SJSA1 (cell line): ENCODE measurements at regions not wholly inside any gene's neighbourhood (a gene's known extent, or its start where the extent isn't known, plus 50 kb on each side); places are given as distances from the start of the nearest gene placed in this dataset.
"Not testable (repeated sequence)": the region's sequence is repeated elsewhere in the genome, so short reads cannot be mapped to it uniquely, and the experiment has no call there.

ENCODE experiments used
- DNase-seq, 2 experiments: peaks; one replicate each; pipeline ENCODE4 v3.0.0-alpha.2; 2015 to 2020; ENCODE audit warnings: low spot score in 2 of 2, low read depth in 1 of 2
- H3K27ac ChIP-seq: fragments of 250-450 bp; sonication (Bioruptor Pico); 2 replicates; pipeline ENCODE4 v1.5.1; 2020; ENCODE audit warnings: mild to moderate bottlenecking, moderate library complexity
- H3K27me3 ChIP-seq: fragments of 250-450 bp; sonication (Bioruptor Pico); replicated peaks from 2 replicates; pipeline ENCODE4 v1.5.1; 2020; ENCODE audit warnings: mild to moderate bottlenecking, moderate library complexity
- H3K36me3 ChIP-seq: fragments of 250-450 bp; sonication (Bioruptor Pico); 2 replicates; pipeline ENCODE4 v1.5.1; 2020; ENCODE audit warnings: mild to moderate bottlenecking
- H3K4me1 ChIP-seq: fragments of 250-450 bp; sonication (Bioruptor Pico); replicated peaks from 2 replicates; pipeline ENCODE4 v1.6.1; 2021; ENCODE audit warnings: mild to moderate bottlenecking
- H3K4me3 ChIP-seq: fragments of 250-450 bp; sonication (Bioruptor Pico); 2 replicates; pipeline ENCODE4 v1.5.1; 2020; ENCODE audit warnings: mild to moderate bottlenecking
- H3K9me3 ChIP-seq: fragments of 250-450 bp; sonication (Bioruptor Pico); replicated peaks from 2 replicates; pipeline ENCODE4 v1.5.1; 2020; ENCODE audit warnings: mild to moderate bottlenecking

DNA sequence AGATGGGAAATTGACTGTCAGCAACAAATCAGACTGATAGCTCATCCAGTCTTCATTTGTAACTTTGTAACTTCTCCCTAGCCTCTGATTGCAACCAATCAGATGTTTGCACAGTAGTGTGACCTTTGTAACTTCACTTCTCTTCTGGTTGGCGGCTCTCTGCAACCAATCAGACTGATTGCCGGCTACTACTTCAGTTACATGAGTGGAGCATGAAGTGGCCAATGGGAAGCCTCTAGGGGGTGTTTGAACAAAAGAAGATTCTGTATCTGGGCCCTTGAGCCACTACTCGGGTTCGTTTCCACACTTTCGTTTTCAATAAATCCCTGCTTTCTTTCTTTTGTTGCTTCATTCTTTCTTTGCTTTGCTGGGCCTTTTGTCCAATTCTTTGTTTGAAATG is 1285.8 kb downstream of the TECRL start:
- Histone ChIP-seq H3K27ac (no peak overlapping the region), H3K9me3 (0 out of 2 replicates have a peak, but pooled peaks cover 5% of the 10 kb centered on the region), H3K4me1 (no peaks in the 10 kb centered on the region), H3K27me3 (no peaks in the 10 kb centered on the region), H3K36me3 (no peaks in the 10 kb centered on the region), H3K4me3 (no peak overlapping the region)
- no peak for DNase-seq

DNA sequence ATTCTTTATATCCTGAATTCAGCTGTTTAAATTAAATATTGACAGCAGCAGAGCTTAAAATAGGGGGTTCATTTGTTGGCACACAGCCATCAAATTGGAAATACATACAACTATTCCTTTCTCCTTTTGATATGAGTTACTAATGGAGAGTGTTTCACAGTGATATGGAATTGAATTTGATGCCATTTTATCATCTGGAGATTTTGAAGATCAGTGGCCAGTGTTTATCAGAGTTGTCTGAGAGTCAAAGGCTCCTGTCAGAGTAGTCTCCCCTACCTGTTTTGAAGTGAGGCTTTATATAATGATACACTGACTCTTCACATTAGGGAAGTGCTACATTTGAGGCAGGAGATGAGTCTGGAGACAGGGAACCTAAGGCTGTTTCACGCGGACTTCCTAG is 1286.3 kb downstream of the TECRL start:
- no peaks in the 10 kb centered on the region for H3K36me3 ChIP-seq
- no peaks in the 10 kb centered on the region for H3K27me3 ChIP-seq
- no peaks in the 10 kb centered on the region for H3K4me1 ChIP-seq
- H3K27ac ChIP-seq = no peak overlapping the region
- no peak overlapping the region for H3K4me3 ChIP-seq
- DNase-seq = no peak
- H3K9me3 ChIP-seq = 0 out of 2 replicates have a peak, but pooled peaks cover 5% of the 10 kb centered on the region

DNA sequence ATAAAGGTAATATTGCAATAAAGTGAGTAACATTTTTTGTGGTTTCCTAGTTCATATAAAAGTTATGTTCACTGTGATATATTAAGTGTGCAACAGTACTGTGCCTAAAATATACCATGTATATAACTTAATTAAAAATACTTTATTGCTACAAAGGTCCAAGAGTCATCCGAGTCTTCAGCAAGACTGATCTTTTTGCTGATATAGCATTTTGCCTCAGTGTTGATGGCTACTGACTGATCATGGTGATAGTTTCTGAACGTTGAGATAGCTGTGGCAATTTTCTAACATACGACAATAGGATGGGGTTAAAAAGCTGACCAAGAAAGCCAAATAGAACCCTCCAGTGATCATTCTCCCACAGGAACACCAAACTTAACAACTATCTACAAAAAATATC is 1302.7 kb downstream of the TECRL start:
- Histone ChIP-seq H3K4me3 (no peak overlapping the region), H3K27me3 (no peaks in the 10 kb centered on the region), H3K9me3 (no peaks in the 10 kb centered on the region; the same call in 1 of the 2 replicates), H3K36me3 (no peaks in the 10 kb centered on the region), H3K27ac (no peak overlapping the region), H3K4me1 (no peaks in the 10 kb centered on the region)
- no peak for DNase-seq

DNA sequence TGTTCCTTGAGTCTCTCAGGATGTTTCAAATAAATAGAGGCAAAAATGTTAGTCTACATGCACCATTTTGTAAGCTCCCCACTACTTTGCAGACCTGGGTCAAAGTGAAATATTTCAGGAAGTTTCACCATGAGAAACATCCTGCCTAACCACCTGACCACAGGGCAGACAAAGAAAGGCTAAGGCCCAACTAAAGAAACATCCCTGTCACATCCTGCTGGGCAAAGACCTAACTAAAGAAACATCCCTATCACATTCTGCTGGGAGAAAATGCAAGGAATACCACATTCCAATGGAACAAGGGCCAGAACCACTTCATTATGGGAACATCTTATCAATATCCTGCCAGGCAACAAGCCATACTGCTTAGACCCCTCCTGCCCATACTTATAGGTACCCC is 1303.4 kb downstream of the TECRL start:
- no peaks in the 10 kb centered on the region for H3K27me3 ChIP-seq
- no peak overlapping the region for H3K27ac ChIP-seq
- DNase-seq = no peak
- no peaks in the 10 kb centered on the region; the same call in 1 of the 2 replicates for H3K9me3 ChIP-seq
- H3K4me3 ChIP-seq = no peak overlapping the region
- H3K4me1 ChIP-seq = no peaks in the 10 kb centered on the region
- H3K36me3 ChIP-seq = no peaks in the 10 kb centered on the region

DNA sequence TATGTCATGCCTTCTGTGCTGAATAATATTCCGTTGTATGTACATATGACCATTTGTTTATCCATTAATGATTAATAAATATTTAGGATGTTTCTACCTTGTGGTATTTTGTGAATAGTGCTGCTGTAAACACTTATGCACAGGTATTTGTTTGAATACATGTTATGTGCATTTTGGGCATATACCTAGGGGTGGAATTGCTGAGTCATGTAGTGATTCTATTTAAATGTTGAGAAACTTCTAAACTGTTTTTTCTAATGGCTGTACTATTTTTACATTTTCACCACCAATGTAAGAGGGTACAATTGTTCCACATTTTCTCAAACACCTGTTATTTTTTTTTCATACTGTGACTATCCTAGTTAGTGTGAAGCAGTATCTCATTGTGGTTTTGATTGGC is 1318.6 kb downstream of the TECRL start:
- Histone ChIP-seq H3K4me1 (no peaks in the 10 kb centered on the region), H3K9me3 (no peaks in the 10 kb centered on the region; the same call in none of the 2 replicates), H3K27ac (no peak overlapping the region), H3K27me3 (no peaks in the 10 kb centered on the region), H3K36me3 (no peaks in the 10 kb centered on the region), H3K4me3 (no peak overlapping the region)
- DNase-seq = no peak

DNA sequence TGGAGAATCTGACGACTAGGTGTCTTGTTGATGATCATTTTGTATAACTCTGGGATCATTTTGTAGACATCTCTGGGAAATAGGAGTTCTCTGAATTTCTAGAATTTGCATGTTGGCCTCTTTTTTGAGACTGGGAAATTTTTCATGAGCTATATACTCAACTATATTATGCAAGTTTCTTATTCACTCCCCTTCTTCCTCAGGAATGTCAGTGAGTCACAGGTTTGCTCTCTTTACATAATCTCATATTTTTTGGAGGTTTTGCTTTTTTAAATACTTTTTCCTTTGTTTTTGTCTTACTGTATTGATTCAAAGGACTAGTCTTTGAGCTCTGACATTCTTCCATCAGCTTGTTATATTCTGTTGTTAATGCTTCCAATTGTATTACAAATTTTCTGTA is 1324.2 kb downstream of the TECRL start:
- no peak overlapping the region for H3K4me3 ChIP-seq
- H3K27ac ChIP-seq = no peak overlapping the region
- H3K27me3 ChIP-seq = no peaks in the 10 kb centered on the region
- H3K4me1 ChIP-seq = no peaks in the 10 kb centered on the region
- H3K36me3 ChIP-seq = no peaks in the 10 kb centered on the region
- H3K9me3 ChIP-seq = peaks cover 4% of the 10 kb centered on the region
- DNase-seq = no peak

DNA sequence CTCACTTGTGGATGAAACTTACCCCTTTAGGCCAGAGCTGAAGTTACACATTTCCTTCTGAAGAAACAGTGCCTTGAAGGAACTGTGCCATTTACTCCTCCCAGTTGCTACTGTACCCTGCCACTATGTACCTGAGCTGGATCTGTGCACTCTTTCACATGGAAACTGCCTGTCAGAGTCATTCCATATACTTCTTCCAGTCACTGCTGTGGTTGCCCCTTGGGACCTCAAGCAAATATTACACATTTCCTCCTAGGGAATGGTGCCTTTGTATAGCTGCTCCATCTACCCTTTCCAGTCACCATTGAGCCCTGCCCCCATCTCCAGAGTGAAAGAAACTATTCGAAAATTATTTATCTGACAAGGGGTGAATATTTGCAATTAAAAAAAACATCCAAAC is 1328.3 kb downstream of the TECRL start:
- Histone ChIP-seq H3K9me3 (peaks cover 4% of the 10 kb centered on the region), H3K27ac (no peak overlapping the region), H3K27me3 (no peaks in the 10 kb centered on the region), H3K36me3 (no peaks in the 10 kb centered on the region), H3K4me3 (no peak overlapping the region), H3K4me1 (no peaks in the 10 kb centered on the region)
- no peak for DNase-seq

DNA sequence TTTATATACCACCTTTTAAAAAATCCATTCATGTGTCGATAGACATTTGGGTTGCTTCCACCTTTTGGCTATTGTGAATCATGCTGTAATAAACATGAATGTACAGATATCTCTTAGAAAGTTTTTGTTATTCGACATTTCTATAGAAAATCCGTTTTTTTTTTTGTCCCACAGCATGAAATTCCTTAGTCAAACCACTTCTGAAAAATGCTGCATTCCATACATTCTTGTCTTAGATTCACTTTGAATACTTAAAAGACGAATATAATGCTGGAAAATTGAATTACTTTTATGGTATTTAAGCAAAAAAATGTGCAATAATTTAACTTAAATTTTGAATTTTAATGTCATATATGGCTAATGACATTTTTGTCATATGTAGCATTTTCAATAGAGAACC is 1345.5 kb downstream of the TECRL start:
- Histone ChIP-seq H3K36me3 (no peaks in the 10 kb centered on the region), H3K27me3 (no peaks in the 10 kb centered on the region), H3K27ac (no peak overlapping the region), H3K4me3 (no peak overlapping the region), H3K4me1 (no peaks in the 10 kb centered on the region), H3K9me3 (no peaks in the 10 kb centered on the region)
- no peak for DNase-seq

DNA sequence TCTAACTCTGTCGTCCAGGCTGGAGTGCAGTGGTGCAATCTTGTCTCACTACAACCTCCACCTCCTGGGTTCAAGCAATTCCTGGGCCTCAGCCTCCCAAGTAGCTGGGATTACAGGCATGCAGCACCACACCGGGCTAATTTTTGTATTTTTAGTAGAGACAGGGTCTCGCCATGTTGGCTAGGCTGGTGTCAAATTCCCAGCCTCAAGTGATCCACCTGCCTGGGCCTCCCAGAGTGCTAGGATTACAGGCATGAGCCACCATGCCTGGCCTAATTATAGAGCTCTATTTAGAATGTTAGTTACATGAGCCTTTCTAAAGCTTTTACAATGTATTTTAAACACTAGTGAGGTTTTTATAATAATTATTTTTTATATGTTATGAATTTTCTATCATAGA is 1346.4 kb downstream of the TECRL start:
- not testable (repeated sequence) for H3K4me1 ChIP-seq, H3K4me3 ChIP-seq

DNA sequence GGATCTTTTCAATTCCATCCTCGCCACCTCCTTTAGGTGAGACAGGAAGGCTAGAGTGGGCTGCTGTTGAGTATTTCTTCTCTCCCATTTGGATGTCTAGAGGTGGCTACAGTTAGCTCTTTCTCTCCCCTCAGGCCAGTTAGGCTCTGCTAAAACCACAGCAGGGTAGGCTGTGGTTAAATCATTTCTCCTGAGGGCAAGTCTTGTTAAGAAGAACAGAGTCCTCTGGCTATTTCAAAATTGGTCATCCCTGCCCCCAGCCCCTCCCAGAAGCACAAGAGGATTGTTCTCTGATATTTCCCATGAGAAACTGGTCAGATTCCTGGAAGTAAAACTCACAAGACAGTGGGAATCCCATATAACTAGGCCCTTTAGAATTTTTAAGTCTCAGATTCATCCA is 1359.5 kb downstream of the TECRL start:
- H3K36me3 ChIP-seq = no peaks in the 10 kb centered on the region
- no peaks in the 10 kb centered on the region; the same call in 1 of the 2 replicates for H3K9me3 ChIP-seq
- H3K4me1 ChIP-seq = no peaks in the 10 kb centered on the region
- no peaks in the 10 kb centered on the region for H3K27me3 ChIP-seq
- H3K4me3 ChIP-seq = no peak overlapping the region
- H3K27ac ChIP-seq = no peak overlapping the region
- DNase-seq = no peak

More for the DNA sequence above, 1346.4 kb downstream of the TECRL start:
- DNase-seq, H3K9me3 ChIP-seq, H3K27me3 ChIP-seq, H3K27ac ChIP-seq, H3K36me3 ChIP-seq: not testable (repeated sequence)

DNA sequence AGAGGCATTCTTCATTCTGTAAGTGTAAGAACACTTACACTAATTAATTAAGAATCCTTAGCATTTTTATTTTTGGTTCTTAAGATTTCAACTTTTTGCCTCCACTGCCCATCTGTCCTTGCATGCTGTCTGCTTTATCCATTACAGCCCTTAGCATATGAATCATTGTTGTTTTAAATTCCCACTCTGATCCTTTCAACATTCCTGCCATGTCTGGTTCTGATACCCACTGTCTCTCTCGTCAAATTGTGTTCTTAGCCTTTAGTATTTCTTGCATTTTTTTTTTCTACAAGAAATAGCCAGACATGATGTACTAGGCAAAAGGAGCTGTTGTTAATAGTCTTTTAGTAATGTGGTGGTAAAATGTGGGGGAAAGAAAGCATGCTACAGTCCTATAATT is 1360.0 kb downstream of the TECRL start:
- Histone ChIP-seq H3K4me1 (no peaks in the 10 kb centered on the region), H3K4me3 (no peak overlapping the region), H3K36me3 (no peaks in the 10 kb centered on the region), H3K27me3 (no peaks in the 10 kb centered on the region), H3K27ac (no peak overlapping the region), H3K9me3 (no peaks in the 10 kb centered on the region; the same call in 1 of the 2 replicates)
- DNase-seq = no peak

DNA sequence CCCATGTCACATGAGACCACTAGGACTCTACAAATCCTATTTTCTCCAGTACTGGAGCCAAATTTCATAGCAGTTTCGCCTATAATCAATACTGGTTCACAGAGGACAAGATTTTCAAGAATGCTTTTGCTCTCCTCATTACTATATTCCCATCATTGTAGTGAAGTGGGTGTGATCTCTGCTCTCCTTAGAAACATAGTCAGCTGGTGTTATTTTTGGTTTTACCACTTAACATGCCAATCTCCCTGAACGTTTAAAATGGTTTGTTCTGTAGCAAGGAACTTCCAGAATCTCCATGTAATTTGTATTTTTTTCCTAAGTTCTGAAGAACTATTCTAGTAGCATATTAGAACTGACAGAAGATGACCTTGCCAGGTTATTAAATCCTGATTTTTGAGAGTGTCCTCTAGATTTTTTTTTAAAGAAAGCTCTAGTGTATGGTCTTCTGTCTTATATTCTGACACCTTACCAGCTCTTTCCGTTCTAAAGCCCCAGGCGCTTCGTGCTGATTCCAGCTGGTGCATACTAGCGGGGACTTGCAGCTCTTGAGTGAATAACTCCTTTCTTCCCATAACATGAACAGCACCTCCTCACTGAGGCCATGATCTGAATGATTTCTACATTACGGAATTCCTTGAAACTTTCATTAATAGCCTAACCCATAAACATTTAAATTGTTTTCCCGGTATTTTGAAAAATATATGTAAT is 1372.9 kb downstream of the TECRL start:
- H3K27me3 ChIP-seq = no peaks in the 10 kb centered on the region

DNA sequence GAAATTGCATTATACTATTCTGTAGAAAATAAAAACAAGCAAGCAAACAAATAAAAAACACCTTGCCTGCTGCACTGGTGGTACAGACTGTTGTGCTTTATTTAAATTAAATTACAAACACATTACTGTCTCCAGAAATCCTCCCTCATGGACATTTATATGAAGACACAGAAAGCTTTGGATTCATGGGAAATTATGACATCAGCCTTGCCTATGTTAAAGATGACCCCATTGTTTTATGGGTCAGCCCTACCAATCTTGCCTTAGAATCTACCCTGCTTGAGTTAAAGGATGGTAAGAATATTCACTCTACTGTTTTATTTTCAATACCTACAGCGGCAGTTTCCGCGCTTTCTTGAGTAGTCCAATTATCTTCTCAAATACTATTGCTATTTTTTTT is 1379.9 kb downstream of the TECRL start:
- H3K9me3 ChIP-seq = no peaks in the 10 kb centered on the region
- no peak overlapping the region for H3K27ac ChIP-seq
- H3K27me3 ChIP-seq = no peaks in the 10 kb centered on the region
- no peak overlapping the region for H3K4me3 ChIP-seq
- no peaks in the 10 kb centered on the region for H3K36me3 ChIP-seq
- no peaks in the 10 kb centered on the region for H3K4me1 ChIP-seq
- DNase-seq = no peak

More for the DNA sequence above, 1372.9 kb downstream of the TECRL start:
- Histone ChIP-seq H3K9me3 (no peaks in the 10 kb centered on the region), H3K4me1 (no peaks in the 10 kb centered on the region), H3K4me3 (no peak overlapping the region), H3K27ac (no peak overlapping the region), H3K36me3 (no peaks in the 10 kb centered on the region)
- no peak for DNase-seq

DNA sequence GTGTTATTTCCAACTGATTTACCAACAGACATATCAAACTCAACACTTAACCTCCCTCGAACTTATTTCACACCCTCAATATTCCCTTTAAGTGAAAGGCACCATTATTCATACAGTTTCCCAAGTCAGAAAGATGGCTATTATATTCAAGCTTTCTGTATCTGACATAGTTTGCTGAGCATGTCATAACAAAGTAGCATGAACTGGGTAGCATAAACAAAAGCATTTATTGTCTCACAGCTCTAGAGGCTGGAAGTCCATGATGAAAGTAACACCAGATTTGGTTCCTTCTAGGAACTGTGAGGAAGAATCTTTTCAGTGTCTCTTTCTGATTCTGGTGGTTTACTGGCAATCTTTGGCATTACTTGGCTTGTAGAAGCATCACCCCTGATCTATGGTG is 1388.6 kb downstream of the TECRL start:
- H3K27ac ChIP-seq = no peak overlapping the region

DNA sequence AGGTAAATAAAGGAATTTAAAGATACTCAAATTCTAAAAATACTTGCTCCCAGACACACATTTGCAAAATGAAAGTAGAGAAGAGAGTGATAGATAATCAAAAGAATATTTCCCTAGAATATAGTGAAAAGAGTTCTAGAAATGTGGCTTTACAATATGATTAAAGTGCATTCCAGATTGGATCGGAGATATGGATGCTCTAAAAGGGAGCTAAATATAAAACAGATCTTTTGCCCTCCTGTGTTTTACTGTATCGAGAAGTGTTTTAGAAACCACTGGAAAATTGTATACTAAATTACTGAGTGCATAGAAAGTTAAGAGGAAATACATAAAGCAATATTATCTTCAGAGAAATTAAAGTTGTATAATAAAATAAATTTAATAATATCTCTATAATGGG is 1392.0 kb downstream of the TECRL start:
- Histone ChIP-seq H3K27me3 (no peaks in the 10 kb centered on the region), H3K4me3 (no peak overlapping the region), H3K36me3 (no peaks in the 10 kb centered on the region), H3K9me3 (0 out of 2 replicates have a peak, but pooled peaks cover 4% of the 10 kb centered on the region), H3K27ac (no peak overlapping the region), H3K4me1 (no peaks in the 10 kb centered on the region)
- no peak for DNase-seq

More for the DNA sequence above, 1388.6 kb downstream of the TECRL start:
- no peaks in the 10 kb centered on the region for H3K27me3 ChIP-seq
- H3K9me3 ChIP-seq = no peaks in the 10 kb centered on the region
- no peaks in the 10 kb centered on the region for H3K36me3 ChIP-seq
- H3K4me3 ChIP-seq = no peak overlapping the region
- H3K4me1 ChIP-seq = no peaks in the 10 kb centered on the region
- no peak for DNase-seq
